ENCODE measurements at regions not wholly inside any gene's neighbourhood (a gene's known extent, or its start where the extent isn't known, plus 50 kb on each side); places are given as distances from the start of the nearest gene placed in this dataset.

GRCh38 chr5:97452646-97453045 is 269.6 kb upstream of the RIOK2 start:
- Histone ChIP-seq H3K9ac (replicated peaks in 1 of 4; ENCODE audit: extremely low read depth in 1 of 4, low read depth in 3 of 4, low read length in 3 of 4) (no peak overlapping the region), H2BK12ac (ENCODE audit: low read depth, low read length) (no peak overlapping the region), H3K36me3 (ENCODE audit: control insufficient read depth in 2 of 4, insufficient read depth in 4 of 4, low read length in 3 of 4) (no peaks in the 10 kb centered on the region), H2AK5ac (ENCODE audit: low read depth, low read length) (no peak overlapping the region), H4K8ac (ENCODE audit: extremely low read depth, insufficient read depth, low read length) (no peak overlapping the region), H2AFZ (ENCODE audit: low read length) (no peak overlapping the region), H3K4me1 (replicated peaks in 1 of 4; ENCODE audit: control insufficient read depth in 3 of 4, insufficient read depth in 4 of 4, low read length in 3 of 4) (peaks cover 0 to 2% (median 0%) of the 10 kb centered on the region in 4 experiments; a peak in 1 of 7 replicates), H3K4ac (replicated peaks; ENCODE audit: insufficient read length, low read depth, low read length) (no peak overlapping the region), H3K23ac (ENCODE audit: insufficient read length) (no peak overlapping the region), H4K5ac (ENCODE audit: insufficient read length, low read depth, low read length) (no peak overlapping the region), H4K20me1 (replicated peaks in 1 of 2; ENCODE audit: control insufficient read depth in 1 of 2, insufficient read depth in 2 of 2, low read length in 2 of 2) (no peaks in the 10 kb centered on the region), H3K56ac (replicated peaks; ENCODE audit: insufficient read length, low read depth, low read length) (no peak overlapping the region), H3K27ac (ENCODE audit: low read depth, low read length) (no peak overlapping the region), H2BK20ac (ENCODE audit: low read length) (no peak overlapping the region), H3K27me3 (replicated peaks in 1 of 4; ENCODE audit: control insufficient read depth in 3 of 4, extremely low read depth in 1 of 4, insufficient read depth in 3 of 4, low read length in 3 of 4) (no peaks in the 10 kb centered on the region), H3K14ac (ENCODE audit: insufficient read length) (no peak overlapping the region), H3K9me3 (ENCODE audit: insufficient read depth in 2 of 2, low read depth in 1 of 2, low read length in 1 of 2) (no peaks in the 10 kb centered on the region), H2BK5ac (ENCODE audit: low read depth, low read length) (no peak overlapping the region), H3K79me2 (ENCODE audit: control insufficient read depth in 1 of 2, insufficient read depth in 2 of 2, low read length in 2 of 2) (no peaks in the 10 kb centered on the region), H3K4me3 (ENCODE audit: extremely low read depth in 1 of 4, insufficient read depth in 2 of 4, low read depth in 3 of 4, low read length in 4 of 4) (no peak overlapping the region), H3K4me2 (ENCODE audit: insufficient read depth in 1 of 2, low read depth in 2 of 2, low read length in 2 of 2) (no peak overlapping the region), H4K91ac (replicated peaks; ENCODE audit: insufficient read length, low read length) (no peak overlapping the region), H3K79me1 (ENCODE audit: low read depth, low read length) (no peaks in the 10 kb centered on the region), H3K23me2 (ENCODE audit: low read depth, low read length) (no peaks in the 10 kb centered on the region), H2BK15ac (ENCODE audit: low read length) (no peak overlapping the region), H3K18ac (ENCODE audit: extremely low read depth, low read length) (no peak overlapping the region), H2BK120ac (replicated peaks; ENCODE audit: low read depth, low read length) (no peak overlapping the region)
- no peak for TF ChIP-seq POLR2A (IDR thresholded peaks at IDR 0.05; ENCODE audit: control extremely low read depth in 1 of 2, low read depth in 2 of 2, low read length in 2 of 2)
- TF ChIP-seq SRF (IDR thresholded peaks at IDR 0.05; ENCODE audit: low read depth, low read length) = no peak
- no peak for TF ChIP-seq EP300 (IDR thresholded peaks at IDR 0.05; ENCODE audit: borderline replicate concordance in 1 of 2, low read depth in 2 of 2, low read length in 2 of 2)
- no peak for TF ChIP-seq MAFK (IDR thresholded peaks at IDR 0.05; ENCODE audit: low read depth, low read length)
- TF ChIP-seq CHD2 (IDR thresholded peaks at IDR 0.05; ENCODE audit: low read length) = no peak
- TF ChIP-seq CEBPB (IDR thresholded peaks at IDR 0.05; ENCODE audit: low read depth, low read length) = no peak
- no peak for TF ChIP-seq CBX5 (IDR thresholded peaks at IDR 0.05; ENCODE audit: low read depth, low read length)
- TF ChIP-seq ATF3 (IDR thresholded peaks at IDR 0.05; ENCODE audit: insufficient read depth, low read depth, low read length) = no peak
- TF ChIP-seq SUZ12 (IDR thresholded peaks at IDR 0.05; ENCODE audit: low read length) = no peak
- TF ChIP-seq TEAD4 (IDR thresholded peaks at IDR 0.05; ENCODE audit: low read depth, low read length) = no peak
- DNase-seq (ENCODE audit: low read depth in 1 of 2, low spot score in 2 of 2) (no peak), FAIRE-seq (no peak)
- POLR2A ChIA-PET (ENCODE audit: partially characterized antibody) = no interaction called here
- CTCF ChIA-PET (ENCODE audit: partially characterized antibody) = interaction anchor here (1.1 kb wide), 1 partner anchor 12 kb away, joined by 3 read pairs; no protein-coding TSS in a partner anchor

All from H1 (cell line).